Parathyroid adenoma (tissue), 2 donors: ENCODE measurements at regions not wholly inside any gene's neighbourhood (a gene's known extent, or its start where the extent isn't known, plus 50 kb on each side); places are given as distances from the start of the nearest gene placed in this dataset.

ENCODE experiments used
- H2AFZ ChIP-seq: fragments of 300-600 bp; sonication (generic); one replicate; pipeline ENCODE4 v1.7.0; 2017; ENCODE audit warnings: antibody characterized with exemption, mild to moderate bottlenecking
- H3K27ac ChIP-seq: fragments of 300-600 bp; sonication (generic); one replicate; pipeline ENCODE4 v1.7.0; 2017
- H3K27me3 ChIP-seq: fragments of 300-600 bp; sonication (generic); one replicate; pipeline ENCODE4 v1.7.0; 2017; ENCODE audit warnings: low read length; ENCODE audit not compliant: control insufficient read depth, insufficient read depth
- H3K36me3 ChIP-seq: fragments of 300-600 bp; sonication (generic); one replicate; pipeline ENCODE4 v1.7.0; 2017; ENCODE audit warnings: low read length; ENCODE audit not compliant: control insufficient read depth, insufficient read depth
- H3K4me1 ChIP-seq: fragments of 300-600 bp; sonication (generic); one replicate; pipeline ENCODE4 v1.7.0; 2017; ENCODE audit warnings: control low read depth
- H3K4me2 ChIP-seq: fragments of 300-600 bp; sonication (generic); one replicate; pipeline ENCODE4 v1.7.0; 2017; ENCODE audit warnings: low read length
- H3K4me3 ChIP-seq: fragments of 300-600 bp; sonication (generic); one replicate; pipeline ENCODE4 v1.7.0; 2017; ENCODE audit warnings: low read depth, low read length
- H3K79me2 ChIP-seq: fragments of 300-600 bp; sonication (generic); one replicate; pipeline ENCODE4 v1.7.0; 2017; ENCODE audit warnings: control low read depth
- H3K9ac ChIP-seq: fragments of 300-600 bp; sonication (generic); one replicate; pipeline ENCODE4 v1.7.0; 2017; ENCODE audit warnings: mild to moderate bottlenecking
- H3K9me3 ChIP-seq: fragments of 300-600 bp; sonication (generic); one replicate; pipeline ENCODE4 v1.7.0; 2017; ENCODE audit warnings: low read length; ENCODE audit not compliant: control insufficient read depth
- CTCF ChIP-seq: fragments of 300-600 bp; sonication (generic); IDR thresholded peaks from one replicate; pipeline ENCODE4 v1.7.0; 2017; ENCODE audit warnings: antibody characterized with exemption, mild to moderate bottlenecking
- donor health status: primary hyperparathyroidism.

- Histone ChIP-seq H3K4me1 (no peaks in the 10 kb centered on the region), H3K27me3 (no peaks in the 10 kb centered on the region), H3K36me3 (no peaks in the 10 kb centered on the region), H3K4me3 (no peak overlapping the region), H3K9me3 (no peaks in the 10 kb centered on the region), H2AFZ (no peak overlapping the region), H3K27ac (no peak overlapping the region), H3K9ac (no peak overlapping the region), H3K79me2 (no peaks in the 10 kb centered on the region), H3K4me2 (no peak overlapping the region)
- no peak for TF ChIP-seq CTCF
Observed at GRCh38 chr2:12666445-12666844, 50.3 kb upstream of the TRIB2 start.
